Activated CD8-positive, alpha-beta memory T cell treated with anti-CD3 and anti-CD28 coated beads, Interleukin-2, amount 50 U/mL, for 24 hours (primary cell): ENCODE measurements at regions not wholly inside any gene's neighbourhood (a gene's known extent, or its start where the extent isn't known, plus 50 kb on each side); places are given as distances from the start of the nearest gene placed in this dataset.

Source experiments
- DNase-seq: peaks from one replicate; pipeline ENCODE4 v3.0.0-alpha.2; 2020; ENCODE audit errors: extremely low read depth

DNA sequence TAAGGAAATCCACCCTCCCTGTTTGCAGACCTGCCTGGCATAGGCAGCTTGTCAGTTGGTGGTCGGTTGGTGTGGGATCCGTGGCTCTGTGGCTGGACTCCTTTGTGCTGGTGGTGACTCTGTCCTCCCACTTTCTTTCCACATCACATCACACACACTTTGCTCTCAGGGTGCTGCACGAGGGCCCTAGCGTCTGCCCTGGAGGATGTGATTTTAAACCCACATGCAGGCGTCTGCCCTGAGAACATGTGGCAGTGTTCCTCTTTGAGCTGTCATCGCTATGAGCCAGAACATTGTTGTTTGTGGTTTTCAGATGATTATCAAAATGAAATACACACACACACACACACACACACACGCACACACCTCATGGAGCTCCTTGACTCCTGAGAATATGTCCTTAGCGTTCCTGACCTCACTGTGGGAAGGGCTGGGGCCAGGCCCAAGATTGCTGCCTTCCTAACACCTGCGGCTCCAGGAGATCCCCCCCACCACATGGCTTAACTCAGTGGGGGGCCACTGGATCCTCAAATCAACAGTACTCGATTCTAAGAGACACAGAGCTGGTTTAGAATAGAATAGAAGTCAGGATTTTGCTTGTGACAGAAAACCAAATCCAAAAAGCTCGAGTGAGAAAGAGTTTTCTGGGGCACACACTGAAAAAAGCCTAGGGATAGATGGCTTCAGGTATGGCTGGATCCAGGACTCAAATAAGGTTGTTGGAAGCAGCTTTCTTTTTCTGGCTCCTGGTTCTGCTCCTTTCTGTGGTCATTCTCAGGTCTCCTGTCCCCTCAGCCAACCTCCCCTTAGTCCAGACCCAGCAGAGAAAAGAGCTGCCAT, 54.8 kb downstream of the RTP5 start:
- no peak for DNase-seq

DNA sequence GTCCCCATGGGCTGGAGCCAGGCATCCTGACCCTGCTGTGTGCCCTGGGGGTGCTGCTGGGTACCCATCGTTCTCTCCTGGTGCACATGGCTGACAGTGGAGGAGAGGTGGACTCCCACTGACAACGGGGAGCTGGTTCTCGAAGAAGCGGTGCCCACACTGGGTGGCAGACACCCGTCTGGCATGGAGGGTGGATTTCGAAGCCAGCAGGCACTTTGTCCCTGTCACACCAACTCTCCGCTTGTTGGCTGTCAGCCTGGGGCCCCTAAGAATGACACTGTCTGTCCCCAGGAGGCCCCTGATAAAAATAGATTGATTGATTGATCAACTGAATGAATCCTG, 55.4 kb downstream of the RTP5 start:
- DNase-seq, result no peak

DNA sequence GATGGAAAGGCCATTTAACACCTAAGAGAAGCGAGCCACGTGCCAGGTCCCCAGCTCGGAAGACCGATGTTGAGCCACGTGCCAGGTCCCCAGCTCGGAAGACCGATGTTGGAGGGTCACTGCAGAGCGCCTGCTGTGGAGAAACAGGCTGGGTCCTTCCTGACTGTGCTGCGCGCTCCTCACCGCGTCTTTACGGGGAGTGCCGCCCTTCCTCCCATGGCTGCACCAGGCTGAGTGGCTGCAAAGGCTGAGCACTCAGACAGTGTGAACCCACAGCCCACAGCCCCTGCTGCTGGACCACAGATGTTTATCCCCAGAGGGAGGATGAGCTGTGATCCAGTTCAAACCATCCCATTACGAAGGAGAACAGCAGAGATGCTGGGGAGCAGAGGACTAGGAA, 55.7 kb downstream of the RTP5 start:
- DNase-seq, result no peak

DNA sequence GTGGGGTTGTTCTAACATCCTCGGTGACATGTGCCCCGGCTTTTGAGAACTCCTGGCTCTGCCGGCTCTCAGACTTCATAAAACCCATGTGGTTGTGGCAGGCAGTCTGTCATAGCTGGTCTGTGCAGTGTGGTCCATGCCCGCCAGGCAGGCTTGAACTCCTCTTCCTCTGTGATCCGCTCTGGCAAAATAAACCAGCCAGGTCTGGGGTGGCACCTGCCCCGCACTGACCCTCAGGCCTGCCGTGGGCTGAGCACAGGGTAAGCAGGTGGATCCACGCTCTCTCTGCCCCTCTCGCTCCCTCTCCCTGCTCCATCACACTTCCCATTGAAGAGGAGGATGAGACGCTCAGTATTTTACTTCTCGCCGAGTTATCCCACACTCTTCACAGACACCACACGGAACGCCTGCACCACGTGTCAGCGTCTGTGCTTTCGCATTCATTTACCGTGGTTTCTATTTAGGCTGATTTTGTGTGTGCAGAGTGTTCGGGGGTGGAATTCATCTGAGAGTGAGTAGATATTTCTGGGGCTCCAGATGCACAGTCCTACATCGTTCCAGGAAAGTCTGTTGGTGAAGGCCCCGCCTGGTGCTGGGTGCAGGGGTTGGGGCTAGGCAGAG, 56.4 kb downstream of the RTP5 start:
- no peak for DNase-seq

DNA sequence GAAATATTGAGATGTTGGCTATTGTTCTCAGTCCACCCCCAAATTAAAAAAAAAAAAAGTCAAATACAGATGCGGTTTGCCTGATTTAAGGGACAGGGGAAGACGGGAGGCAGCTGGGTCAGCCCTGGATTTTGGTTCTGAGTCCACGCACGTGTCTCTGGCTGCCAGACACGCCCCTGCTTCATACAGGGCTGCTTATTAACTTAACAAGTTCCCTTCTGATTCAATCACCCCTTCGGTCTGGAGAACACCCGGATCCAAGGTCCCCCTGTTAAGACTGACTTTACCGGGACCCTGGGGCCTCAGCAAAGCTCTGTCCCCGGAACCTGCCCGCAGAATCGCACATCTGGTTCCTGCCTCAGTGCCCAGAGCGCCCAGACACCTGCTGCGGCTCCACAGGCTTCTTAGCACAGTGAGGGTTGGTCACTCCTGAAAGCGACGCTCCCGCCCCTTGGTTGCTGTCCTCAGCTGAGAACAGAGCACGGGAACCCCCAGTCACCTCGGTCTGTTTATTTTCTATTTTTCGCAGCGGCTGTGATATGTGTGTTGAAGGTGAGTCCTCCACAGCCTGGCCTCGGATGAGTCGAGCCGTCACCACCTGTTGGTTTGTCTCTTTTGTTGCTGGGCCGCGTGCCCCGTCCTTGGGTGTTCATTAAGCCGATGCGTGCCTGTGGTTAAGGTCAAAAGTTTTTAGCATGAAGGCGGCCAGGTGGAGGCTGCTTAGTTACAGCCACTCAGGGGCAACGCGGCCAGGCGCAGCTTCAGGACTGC, 57.2 kb downstream of the RTP5 start:
- DNase-seq, result no peak

DNA sequence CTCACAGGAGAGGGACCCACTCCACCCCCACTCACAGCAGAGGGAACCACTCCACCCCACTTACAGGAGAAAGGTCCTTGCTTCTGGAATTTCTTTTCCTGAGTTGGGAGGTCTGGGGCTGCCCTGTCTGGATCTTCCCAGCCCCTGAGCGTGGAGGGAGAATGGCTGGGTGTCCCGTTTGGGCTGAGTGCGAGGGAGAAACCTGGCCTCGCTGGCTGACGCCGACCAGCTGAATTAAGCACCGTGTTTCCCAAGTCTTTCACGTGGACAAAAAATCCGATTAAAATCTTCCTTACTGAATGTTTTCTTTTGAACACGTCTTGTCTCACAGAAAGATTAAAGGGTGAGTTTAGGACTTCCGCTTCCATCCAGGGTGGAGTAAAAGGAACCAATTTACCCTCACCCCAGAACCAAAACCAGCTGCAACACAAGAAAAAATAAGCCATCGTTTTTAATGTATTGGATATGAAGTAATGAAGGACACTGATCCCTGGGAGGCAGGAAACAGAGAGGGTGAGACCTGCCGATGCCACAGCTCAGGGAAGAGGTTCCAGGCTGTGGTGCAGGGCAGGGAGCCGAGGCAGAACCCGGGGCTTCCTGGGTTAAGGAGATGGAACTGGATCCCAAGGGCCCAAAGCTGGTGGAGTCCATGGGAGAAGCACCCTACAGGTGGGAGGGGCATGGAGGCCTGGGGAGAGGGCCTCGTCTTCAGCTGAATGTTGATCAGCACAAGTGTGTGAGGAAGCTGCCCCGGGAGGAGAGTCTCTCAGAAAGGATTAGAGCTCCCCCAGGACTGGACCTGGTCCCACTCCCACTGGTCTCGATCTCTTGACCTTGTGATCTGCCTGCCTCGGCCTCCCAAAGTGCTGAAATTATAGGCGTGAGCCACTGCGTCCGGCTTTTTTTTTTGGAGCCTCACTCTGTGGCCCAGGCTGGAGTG, 60.3 kb downstream of the RTP5 start:
- DNase-seq, result no peak

DNA sequence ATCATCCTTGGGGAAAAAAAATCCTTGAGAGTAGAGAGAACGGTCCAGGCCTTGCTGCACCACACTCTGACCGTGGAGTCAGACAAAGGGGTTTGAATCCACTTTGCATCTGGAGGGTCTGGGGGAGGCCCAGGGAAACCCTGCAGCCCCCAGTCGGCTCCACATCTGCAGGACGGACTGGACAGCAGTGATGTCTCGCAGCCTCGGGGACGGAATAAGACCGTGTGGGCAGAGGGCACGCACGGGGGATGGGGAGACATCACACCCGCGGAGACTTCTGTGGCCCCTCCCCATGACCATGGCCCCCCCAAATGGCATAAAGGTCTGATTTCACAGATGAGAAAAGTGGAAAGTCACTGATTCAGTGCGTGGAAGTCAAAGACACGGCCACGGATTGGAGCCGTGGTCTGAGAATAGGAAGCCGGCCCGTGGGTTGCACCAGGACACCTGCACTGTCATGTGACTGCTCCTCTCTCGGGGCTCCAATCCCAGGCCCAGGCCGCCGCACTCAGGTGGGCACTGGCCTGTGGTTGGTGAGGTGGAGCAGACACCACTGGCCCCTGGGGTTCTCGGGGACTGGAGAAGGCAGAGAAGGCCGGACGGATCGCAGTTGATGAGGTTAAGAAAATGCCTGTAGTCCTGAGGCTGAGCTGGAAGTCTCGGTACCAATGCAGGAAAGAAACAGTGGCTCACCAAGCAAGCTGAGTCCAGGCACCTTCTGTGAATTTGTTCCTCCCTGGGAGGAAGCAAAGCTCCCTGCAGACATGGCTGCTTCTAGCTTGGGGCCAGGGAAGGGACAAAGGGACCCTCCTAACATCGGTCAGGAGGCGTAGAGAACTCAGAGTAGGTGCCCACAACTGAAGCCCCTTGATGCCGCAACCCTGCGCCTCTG, 61.8 kb downstream of the RTP5 start:
- no peak for DNase-seq

DNA sequence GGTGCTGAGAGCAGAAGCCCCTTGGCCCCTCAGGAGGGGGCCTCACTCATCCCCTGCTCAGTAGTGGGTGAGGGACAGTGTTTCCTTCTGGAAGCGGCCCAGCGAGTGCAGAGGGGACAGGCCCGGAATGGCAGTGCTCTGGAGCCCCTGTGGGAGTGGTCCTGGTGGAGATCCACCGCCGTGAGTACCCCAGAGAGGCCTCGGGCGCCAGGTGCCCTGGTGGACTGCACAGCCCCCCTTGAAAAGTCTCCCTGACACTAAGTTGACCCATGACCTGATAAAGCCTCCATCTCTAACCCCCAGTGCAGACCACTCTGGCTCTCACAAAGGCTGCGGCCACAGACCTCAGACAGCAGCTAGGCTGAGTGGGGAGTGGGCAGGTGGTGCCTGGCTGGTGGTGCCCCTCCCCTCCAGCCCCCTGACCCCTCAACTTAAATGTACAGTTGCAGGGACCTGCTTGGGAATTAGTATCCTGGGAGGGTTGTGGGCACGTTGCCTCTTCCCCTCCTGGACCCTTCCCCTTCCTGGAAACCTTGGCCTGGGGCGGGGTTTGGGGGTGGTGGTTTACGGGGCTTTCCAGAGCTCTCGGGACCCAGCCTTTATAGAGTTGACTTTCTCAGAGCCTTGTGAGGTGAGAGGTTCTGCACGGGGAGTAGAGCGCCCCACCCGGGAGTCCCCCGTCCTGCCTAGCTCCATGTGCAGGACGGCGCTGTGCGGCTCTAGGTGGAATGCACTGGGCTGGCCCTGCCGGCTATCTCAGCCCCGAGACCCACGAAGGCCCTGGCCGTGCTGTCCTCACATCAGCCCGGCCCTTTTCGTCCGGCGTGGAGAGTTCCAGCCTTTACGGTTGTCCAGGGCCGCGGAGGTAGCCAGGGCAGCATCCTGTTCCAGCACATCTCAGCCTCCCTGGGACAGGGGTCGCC, 62.7 kb downstream of the RTP5 start:
- DNase-seq, result no peak

DNA sequence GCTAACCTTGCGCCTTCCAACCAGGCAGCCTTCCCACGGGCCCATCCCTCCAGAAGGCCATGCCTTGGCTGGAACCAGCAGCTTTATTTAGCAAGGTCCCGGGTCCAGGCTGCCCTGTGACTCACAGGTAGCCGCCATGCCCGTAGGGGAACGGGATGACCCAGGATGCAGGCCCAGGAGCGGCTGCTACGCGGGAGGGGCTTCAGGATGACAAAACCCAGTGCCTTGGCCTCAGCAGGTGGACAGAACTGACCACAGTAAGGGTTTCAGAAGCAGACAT, 63.3 kb downstream of the RTP5 start:
- no peak for DNase-seq

DNA sequence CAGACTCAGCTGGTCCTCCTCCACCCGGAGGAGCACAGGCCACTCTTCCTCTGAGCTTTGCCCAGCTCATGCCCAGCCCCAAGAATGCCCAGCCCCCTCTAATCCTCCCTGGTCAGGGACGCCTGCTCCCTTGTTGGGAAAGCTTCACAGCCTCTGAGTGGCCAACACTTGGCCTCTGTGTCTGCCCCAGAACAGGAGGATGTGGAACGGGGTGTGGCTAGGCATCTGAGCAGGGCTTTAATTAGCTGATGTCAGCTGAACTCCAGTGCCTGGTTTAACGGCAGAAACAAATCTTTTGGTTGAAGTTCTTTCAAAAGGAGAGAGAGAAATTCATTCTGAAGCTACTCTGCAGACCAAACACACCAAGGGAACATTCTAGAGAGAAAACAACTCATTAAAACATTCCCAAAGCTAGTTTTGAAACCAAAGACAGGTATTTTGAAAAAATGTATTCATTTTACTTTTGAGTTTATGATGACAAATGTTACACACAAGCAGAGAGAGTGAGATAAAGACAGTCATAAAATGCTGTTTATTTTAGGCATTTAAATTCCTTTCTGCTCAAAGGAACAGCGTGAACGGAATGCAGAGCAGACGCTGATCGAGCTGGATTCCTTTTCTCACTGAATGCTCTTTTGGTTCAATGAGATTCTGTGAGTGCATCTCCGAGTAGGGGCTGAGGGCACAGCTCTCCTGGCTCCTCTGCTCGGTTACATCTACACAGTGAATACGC, 63.8 kb downstream of the RTP5 start:
- no peak for DNase-seq

DNA sequence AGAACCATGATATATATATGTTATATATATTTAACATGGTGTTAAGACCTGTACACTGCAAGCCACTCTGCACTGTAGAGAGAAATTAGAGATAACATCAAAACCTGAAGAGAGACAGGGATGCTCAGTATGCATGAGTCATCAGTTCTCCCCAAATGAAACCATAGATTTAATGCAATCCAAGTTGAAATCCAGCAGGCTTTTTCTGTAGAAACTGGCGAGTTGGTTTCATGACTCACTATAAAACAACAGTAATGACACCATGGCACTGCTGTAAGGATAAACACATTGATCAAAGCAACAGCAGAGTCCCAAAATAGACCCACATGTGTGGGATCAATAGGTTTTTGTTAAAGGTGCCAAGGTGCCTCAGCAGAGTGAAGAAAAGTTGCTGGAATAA, 65.8 kb downstream of the RTP5 start:
- DNase-seq, result no peak

DNA sequence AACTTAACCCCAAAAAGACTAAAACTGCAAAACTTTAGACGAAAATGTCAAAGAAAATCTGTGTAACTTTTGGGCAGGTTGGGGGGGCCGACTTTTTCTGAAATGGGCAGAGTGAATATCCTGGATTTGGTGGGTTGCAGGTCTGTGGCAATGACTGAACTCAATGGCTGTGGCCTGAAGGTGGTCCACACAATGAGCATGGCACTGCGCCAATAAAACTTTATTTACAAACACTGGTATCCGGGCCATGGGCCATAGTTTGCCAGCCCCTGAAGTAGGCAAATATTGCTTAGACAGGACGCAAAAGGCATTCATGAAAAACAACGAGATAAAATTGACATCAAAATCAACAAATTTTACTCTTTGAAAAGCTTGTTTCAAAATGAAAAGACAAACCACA, 66.2 kb downstream of the RTP5 start:
- no peak for DNase-seq

DNA sequence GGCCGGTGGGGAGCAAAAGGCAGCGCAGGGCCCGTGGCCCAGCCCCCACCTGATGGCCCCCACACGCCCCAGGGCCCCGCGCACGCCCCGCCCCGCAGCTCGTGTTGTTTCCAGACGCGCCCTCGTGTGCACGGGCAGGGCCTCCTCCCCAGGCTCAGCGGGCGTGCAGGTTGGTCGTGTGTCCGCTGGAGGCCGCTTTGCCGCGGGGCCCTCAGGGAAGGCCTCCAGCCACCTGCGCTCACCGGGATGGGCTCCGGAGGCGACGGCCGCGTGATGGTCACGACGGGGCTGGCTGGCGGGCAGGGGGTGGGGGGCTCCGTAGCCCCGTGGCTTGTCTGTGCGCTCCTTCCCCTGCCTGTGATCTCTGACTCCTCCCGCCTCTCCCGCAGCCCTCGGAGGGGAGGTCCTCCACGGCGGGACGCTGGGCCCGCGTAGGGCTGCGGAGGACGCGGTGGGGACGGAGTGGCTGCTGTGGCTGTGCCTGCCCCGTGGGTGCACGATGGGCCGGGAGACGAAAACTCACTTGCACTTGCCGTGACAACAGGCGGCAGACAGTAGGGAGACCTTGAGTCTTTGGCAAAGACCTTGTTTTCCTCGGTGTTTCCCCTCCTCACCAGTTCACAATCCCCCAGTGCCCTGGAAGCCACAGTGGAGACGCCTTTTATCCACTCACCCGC, 67.1 kb downstream of the RTP5 start:
- no peak for DNase-seq

DNA sequence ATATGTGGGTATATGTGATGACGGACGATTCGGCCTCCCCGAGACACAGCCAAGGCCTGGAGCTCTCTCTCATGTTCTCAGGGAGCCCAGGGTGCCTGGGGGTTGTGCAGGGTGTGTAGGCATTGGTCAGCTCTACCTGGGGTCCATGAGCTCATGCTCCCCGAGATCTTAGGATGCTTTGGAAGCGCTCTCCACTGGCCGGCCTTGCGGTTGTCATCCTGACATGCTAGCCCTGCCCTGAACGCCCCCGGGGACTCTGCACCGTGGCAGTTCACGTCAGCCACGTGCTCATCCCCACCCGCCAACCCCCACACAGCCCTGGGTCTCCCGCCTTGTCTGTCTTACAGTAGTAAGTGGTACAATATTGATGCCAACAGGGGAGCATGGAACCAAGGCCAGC, 67.8 kb downstream of the RTP5 start:
- DNase-seq, result no peak

DNA sequence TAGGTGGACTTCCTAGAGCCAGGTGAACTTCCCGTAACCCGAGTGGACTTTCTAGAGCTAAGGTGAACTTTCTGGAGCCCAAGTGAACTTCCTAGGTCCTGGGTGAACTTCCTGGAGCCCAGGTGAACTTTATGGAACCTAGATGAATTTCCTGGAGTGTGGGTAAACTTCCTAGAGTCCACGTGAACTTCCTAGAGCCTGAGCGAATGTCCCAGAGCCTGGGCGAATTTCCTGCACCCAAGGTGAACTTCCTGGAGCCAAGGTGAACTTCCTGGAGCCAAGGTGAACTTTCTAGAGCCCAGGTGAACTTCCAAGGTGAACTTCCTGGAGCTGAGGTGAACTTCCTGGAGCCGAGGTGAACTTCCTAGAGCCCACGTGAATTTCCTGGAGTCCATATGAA, 70.0 kb downstream of the RTP5 start:
- no peak for DNase-seq

DNA sequence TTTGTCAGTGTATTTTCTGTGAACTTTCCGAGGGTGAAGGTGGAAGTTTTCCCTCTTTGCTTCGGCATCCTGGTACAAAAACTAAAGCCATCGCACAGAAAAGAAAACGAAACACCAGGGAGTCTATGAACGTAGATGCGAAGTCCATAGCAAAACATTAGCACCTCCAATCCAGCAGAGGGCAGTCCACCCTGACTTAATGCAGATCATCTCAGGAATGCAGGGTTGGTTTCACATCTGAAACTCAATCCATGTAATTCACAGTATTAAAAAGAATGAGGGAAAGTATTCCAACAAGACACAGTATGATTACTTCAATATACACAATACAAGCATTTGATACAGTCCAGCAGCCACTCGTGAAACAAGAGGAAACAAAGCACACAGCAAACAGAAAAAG, 70.8 kb downstream of the RTP5 start:
- no peak for DNase-seq

DNA sequence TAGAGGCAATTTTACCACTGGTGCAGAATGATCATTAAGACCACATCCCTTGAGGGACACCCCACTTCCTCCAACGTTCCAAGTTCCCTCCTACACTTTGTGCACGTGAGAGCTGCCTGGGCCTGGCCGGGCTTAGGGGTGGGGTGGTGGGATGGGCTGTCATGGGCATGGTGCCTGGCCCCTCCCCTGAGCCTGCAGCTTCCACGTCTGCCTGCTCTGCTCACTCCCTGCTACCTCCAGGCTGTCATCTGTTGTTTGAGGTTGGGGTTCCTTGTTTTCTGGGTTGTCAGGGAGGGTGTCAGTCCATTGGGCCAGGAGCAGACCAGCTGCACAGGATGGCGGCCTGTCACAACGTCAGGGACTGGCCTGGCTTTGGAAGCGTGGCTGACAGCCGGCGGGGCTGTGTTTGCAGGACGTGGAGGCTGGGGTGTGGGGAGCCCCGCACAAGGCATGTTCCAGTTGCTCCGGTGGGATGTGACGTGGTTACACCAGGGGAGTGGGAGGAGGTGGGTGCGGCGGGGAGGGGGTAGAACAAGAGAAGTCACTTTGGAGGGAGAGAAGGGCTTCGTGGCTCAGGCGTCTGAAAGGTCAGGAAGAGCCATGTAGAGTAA, 72.3 kb downstream of the RTP5 start:
- DNase-seq, result no peak
